Colonic mucosa (tissue), 4 donors: ENCODE measurements at regions not wholly inside any gene's neighbourhood (a gene's known extent, or its start where the extent isn't known, plus 50 kb on each side); places are given as distances from the start of the nearest gene placed in this dataset.

Experiments
- DNase-seq: peaks from one replicate; pipeline ENCODE4 v3.0.0-alpha.2; 2020
- H3K27ac ChIP-seq: fragments of 200-600 bp; one replicate; pipeline ENCODE4 v1.8.0; 2021
- H3K27me3 ChIP-seq: fragments of 200-600 bp; one replicate; pipeline ENCODE4 v1.8.0; 2021
- H3K36me3 ChIP-seq: fragments of 200-600 bp; one replicate; pipeline ENCODE4 v1.8.0; 2021
- H3K4me1 ChIP-seq: fragments of 200-600 bp; one replicate; pipeline ENCODE4 v1.8.0; 2021; ENCODE audit warnings: mild to moderate bottlenecking
- H3K4me3 ChIP-seq: fragments of 200-600 bp; one replicate; pipeline ENCODE4 v1.8.0; 2021
- H3K9ac ChIP-seq, 2 donors: one replicate each; pipeline ENCODE4 v1.7.0; 2013; ENCODE audit warnings: control low read depth in 2 of 2, low read depth in 2 of 2, low read length in 2 of 2
- H3K9me3 ChIP-seq: fragments of 200-600 bp; one replicate; pipeline ENCODE4 v1.8.0; 2021
- CTCF ChIP-seq: fragments of 200-600 bp; IDR thresholded peaks from one replicate; pipeline ENCODE4 v1.8.0; 2022; ENCODE audit warnings: antibody characterized with exemption, mild to moderate bottlenecking
- intact Hi-C: fragments of 100-400 bp; cut with DNase I; formaldehyde crosslinking; loops from one replicate; pipeline ENCODE4 v1.14.1; 2022
- donor health status: healthy.
- donor health status: DM: no; HTN: no; CAD: no.
- donor health status: DM: no; HTN: no; CAD: no.

- no peak for DNase-seq
- no peak for TF ChIP-seq CTCF
- no peak overlapping the region for H3K27ac ChIP-seq
- no peak overlapping the region for H3K9ac ChIP-seq
- no peaks in the 10 kb centered on the region for H3K9me3 ChIP-seq
- intact Hi-C loops: no loop called here
- H3K36me3 ChIP-seq: no peaks in the 10 kb centered on the region
- H3K4me1 ChIP-seq: no peaks in the 10 kb centered on the region
- H3K4me3 ChIP-seq: no peak overlapping the region
- H3K27me3 ChIP-seq: no peaks in the 10 kb centered on the region
Observed at GRCh38 chr14:49438256-49438770, 147.9 kb downstream of the RPS29 start.

GRCh38 chr14:49428076-49428475, 158.1 kb downstream of the RPS29 start:
- Histone ChIP-seq H3K4me3 (no peak overlapping the region), H3K27me3 (no peaks in the 10 kb centered on the region), H3K9me3 (no peaks in the 10 kb centered on the region), H3K9ac (no peak overlapping the region), H3K4me1 (no peaks in the 10 kb centered on the region), H3K36me3 (no peaks in the 10 kb centered on the region), H3K27ac (no peak overlapping the region)
- no peak for DNase-seq
- intact Hi-C loops: no loop called here
- TF ChIP-seq CTCF: no peak

- no peak for TF ChIP-seq CTCF
- no peaks in the 10 kb centered on the region for H3K27me3 ChIP-seq
- no peaks in the 10 kb centered on the region for H3K9me3 ChIP-seq
- no peak overlapping the region for H3K4me3 ChIP-seq
- H3K36me3 ChIP-seq: no peaks in the 10 kb centered on the region
- DNase-seq: no peak
- no peaks in the 10 kb centered on the region for H3K4me1 ChIP-seq
- H3K9ac ChIP-seq: no peak overlapping the region
- intact Hi-C loops: no loop called here
- no peak overlapping the region for H3K27ac ChIP-seq
Observed at GRCh38 chr14:49427117-49427516, 159.1 kb downstream of the RPS29 start.

- Histone ChIP-seq H3K36me3 (no peaks in the 10 kb centered on the region), H3K27ac (no peak overlapping the region), H3K9me3 (no peaks in the 10 kb centered on the region), H3K9ac (no peak overlapping the region), H3K27me3 (no peaks in the 10 kb centered on the region), H3K4me1 (no peaks in the 10 kb centered on the region), H3K4me3 (no peak overlapping the region)
- no peak for TF ChIP-seq CTCF
- intact Hi-C loops: no loop called here
- DNase-seq: no peak
Observed at GRCh38 chr14:49425921-49426320, 160.3 kb downstream of the RPS29 start.

- no peaks in the 10 kb centered on the region for H3K36me3 ChIP-seq
- DNase-seq: no peak
- no peaks in the 10 kb centered on the region for H3K4me1 ChIP-seq
- H3K9ac ChIP-seq: no peak overlapping the region
- no peak for TF ChIP-seq CTCF
- no peaks in the 10 kb centered on the region for H3K27me3 ChIP-seq
- H3K9me3 ChIP-seq: no peaks in the 10 kb centered on the region
- no peak overlapping the region for H3K4me3 ChIP-seq
- no peak overlapping the region for H3K27ac ChIP-seq
- intact Hi-C loops: no loop called here
Observed at GRCh38 chr14:49424436-49425331, 161.5 kb downstream of the RPS29 start.
